ENCODE measurements at regions not wholly inside any gene's neighbourhood (a gene's known extent, or its start where the extent isn't known, plus 50 kb on each side); places are given as distances from the start of the nearest gene placed in this dataset.
A peak's percentile ranks its signal among the peaks of the same experiment; 100 is the strongest.
"Not testable (repeated sequence)": the region's sequence is repeated elsewhere in the genome, so short reads cannot be mapped to it uniquely, and the experiment has no call there.

- Histone ChIP-seq H3K9me3 (ENCODE audit: control insufficient read depth, insufficient read depth, low read depth, low read length) (no peaks in the 10 kb centered on the region), H3K4me1 (ENCODE audit: control insufficient read depth, insufficient read depth, low read length) (no peaks in the 10 kb centered on the region), H3K4me3 (ENCODE audit: low read depth, low read length) (no peak overlapping the region), H3K36me3 (ENCODE audit: control insufficient read depth in 2 of 2, insufficient read depth in 1 of 2, low read length in 2 of 2) (no peaks in the 10 kb centered on the region), H3K27ac (ENCODE audit: extremely low read depth, low read depth, low read length) (no peak overlapping the region)
- no peak for TF ChIP-seq ZNF10 (tag by site-specific recombination; IDR thresholded peaks at IDR 0.05)
- POLR2A ChIA-PET: no interaction called here
- CTCF ChIA-PET: no interaction called here
Observed at GRCh38 chr16:54879681-54880080, 51.0 kb upstream of the IRX5 start.

GRCh38 chr16:54878301-54878700 lies 52.4 kb upstream of the IRX5 start:
- ChIA-PET POLR2A (no interaction called here), CTCF (no interaction called here)
- no peaks in the 10 kb centered on the region for H3K4me1 ChIP-seq (ENCODE audit: control insufficient read depth, insufficient read depth, low read length)
- no peaks in the 10 kb centered on the region for H3K9me3 ChIP-seq (ENCODE audit: control insufficient read depth, insufficient read depth, low read depth, low read length)
- H3K27ac ChIP-seq (ENCODE audit: extremely low read depth, low read depth, low read length): no peak overlapping the region
- H3K36me3 ChIP-seq (ENCODE audit: control insufficient read depth in 2 of 2, insufficient read depth in 1 of 2, low read length in 2 of 2): no peaks in the 10 kb centered on the region
- H3K4me3 ChIP-seq (ENCODE audit: low read depth, low read length): no peak overlapping the region
- no peak for TF ChIP-seq ZSCAN23 (tag by site-specific recombination; IDR thresholded peaks at IDR 0.05)
- no peak for TF ChIP-seq KLF9 (tag by site-specific recombination; IDR thresholded peaks at IDR 0.05; ENCODE audit: low read depth)
- TF ChIP-seq ZNF335 (tag by site-specific recombination; conservative IDR thresholded peaks at IDR 0.05): no peak
- no peak for TF ChIP-seq ZNF610 (tag by site-specific recombination; IDR thresholded peaks at IDR 0.05; ENCODE audit: borderline replicate concordance)

- POLR2A ChIA-PET: no interaction called here
- CTCF ChIA-PET: interaction anchor here (0.6 kb wide), 1 partner anchor 83 kb away, joined by 3 read pairs; no protein-coding TSS in a partner anchor
Observed at GRCh38 chr16:54875443-54875842, 55.2 kb upstream of the IRX5 start.

GRCh38 chr16:54873716-54874373 lies 56.8 kb upstream of the IRX5 start:
- H3K36me3 ChIP-seq (ENCODE audit: control insufficient read depth in 2 of 2, insufficient read depth in 1 of 2, low read length in 2 of 2); H3K4me3 ChIP-seq (ENCODE audit: low read depth, low read length); H3K4me1 ChIP-seq (ENCODE audit: control insufficient read depth, insufficient read depth, low read length); H3K27ac ChIP-seq (ENCODE audit: extremely low read depth, low read depth, low read length); POLR2A ChIA-PET; H3K9me3 ChIP-seq (ENCODE audit: control insufficient read depth, insufficient read depth, low read depth, low read length): not testable (repeated sequence)
- CTCF ChIA-PET: interaction anchor here (0.5 kb wide), 1 partner anchor 1364 kb away, joined by 3 read pairs; no protein-coding TSS in a partner anchor

More at GRCh38 chr16:54875443-54875842, 55.2 kb upstream of the IRX5 start:
- TF ChIP-seq ZNF335 (tag by site-specific recombination; conservative IDR thresholded peaks at IDR 0.05): peak; percentile 30; the same call in 1 of the 2 replicates
- peak; percentile 53 for TF ChIP-seq GLIS1 (tag by site-specific recombination; IDR thresholded peaks at IDR 0.05)
- no peak for TF ChIP-seq PRDM6 (tag by site-specific recombination; IDR thresholded peaks at IDR 0.05)
- TF ChIP-seq ZIC2 (tag by site-specific recombination; IDR thresholded peaks at IDR 0.05): 0 out of 2 replicates have a peak, but pooled peaks have one; percentile 22
- TF ChIP-seq HOXA7 (CRISPR knock-in tag; IDR thresholded peaks at IDR 0.05; ENCODE audit: borderline replicate concordance): no peak
- Histone ChIP-seq H3K4me1 (ENCODE audit: control insufficient read depth, insufficient read depth, low read length) (no peaks in the 10 kb centered on the region), H3K27ac (ENCODE audit: extremely low read depth, low read depth, low read length) (no peak overlapping the region), H3K9me3 (ENCODE audit: control insufficient read depth, insufficient read depth, low read depth, low read length) (no peaks in the 10 kb centered on the region), H3K36me3 (ENCODE audit: control insufficient read depth in 2 of 2, insufficient read depth in 1 of 2, low read length in 2 of 2) (no peaks in the 10 kb centered on the region), H3K4me3 (ENCODE audit: low read depth, low read length) (no peak overlapping the region)

- Histone ChIP-seq H3K9me3 (ENCODE audit: control insufficient read depth, insufficient read depth, low read depth, low read length) (no peaks in the 10 kb centered on the region), H3K36me3 (ENCODE audit: control insufficient read depth in 2 of 2, insufficient read depth in 1 of 2, low read length in 2 of 2) (no peaks in the 10 kb centered on the region), H3K27ac (ENCODE audit: extremely low read depth, low read depth, low read length) (no peak overlapping the region), H3K4me3 (ENCODE audit: low read depth, low read length) (no peak overlapping the region), H3K4me1 (ENCODE audit: control insufficient read depth, insufficient read depth, low read length) (no peaks in the 10 kb centered on the region)
- TF ChIP-seq BCL11A (tag by site-specific recombination; IDR thresholded peaks at IDR 0.05; ENCODE audit: low read depth) (no peak), ZNF585B (tag by site-specific recombination; IDR thresholded peaks at IDR 0.05) (no peak), IKZF3 (tag by site-specific recombination; IDR thresholded peaks at IDR 0.05) (no peak), ZNF138 (tag by site-specific recombination; IDR thresholded peaks at IDR 0.05; ENCODE audit: borderline replicate concordance) (no peak), ZNF624 (tag by site-specific recombination; IDR thresholded peaks at IDR 0.05) (no peak), ZNF664 (tag by site-specific recombination; IDR thresholded peaks at IDR 0.05) (no peak), KLF8 (tag by site-specific recombination; IDR thresholded peaks at IDR 0.05) (no peak), ZNF549 (tag by site-specific recombination; IDR thresholded peaks at IDR 0.05) (no peak), ZBTB21 (tag by site-specific recombination; IDR thresholded peaks at IDR 0.05) (no peak), HOXA7 (CRISPR knock-in tag; IDR thresholded peaks at IDR 0.05; ENCODE audit: borderline replicate concordance) (no peak), ZNF621 (tag by site-specific recombination; IDR thresholded peaks at IDR 0.05) (no peak), ZNF488 (tag by site-specific recombination; IDR thresholded peaks at IDR 0.05) (no peak), ZBTB17 (tag by site-specific recombination; IDR thresholded peaks at IDR 0.05) (no peak), ZNF423 (tag by site-specific recombination; IDR thresholded peaks at IDR 0.05) (no peak), ZBTB48 (tag by site-specific recombination; IDR thresholded peaks at IDR 0.05) (no peak)
- ChIA-PET POLR2A (no interaction called here), CTCF (interaction anchor here (0.5 kb wide), 1 partner anchor 1364 kb away, joined by 3 read pairs; no protein-coding TSS in a partner anchor)
Observed at GRCh38 chr16:54873071-54873470, 57.6 kb upstream of the IRX5 start.
